ENCODE measurements at regions not wholly inside any gene's neighbourhood (a gene's known extent, or its start where the extent isn't known, plus 50 kb on each side); places are given as distances from the start of the nearest gene placed in this dataset.

DNA sequence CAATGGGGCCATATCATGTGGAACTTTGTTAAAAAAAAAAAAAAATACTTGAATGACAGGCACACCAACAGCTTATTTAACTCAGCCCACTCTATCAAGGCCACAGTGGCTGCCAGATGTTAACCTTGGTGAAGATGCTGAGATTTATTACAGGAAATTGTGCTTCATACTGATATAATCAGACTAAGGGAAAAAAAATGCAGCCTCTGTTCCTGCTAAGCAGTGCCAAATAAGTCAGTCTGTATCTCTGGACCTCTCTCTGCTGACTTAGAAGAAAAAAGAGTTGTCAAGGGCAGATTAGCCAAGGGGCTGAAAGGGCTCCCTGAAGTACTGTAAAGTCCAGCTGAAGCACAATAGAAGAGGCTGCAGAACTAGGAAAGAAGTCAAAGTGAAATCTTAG, 677.7 kb upstream of the HTR2C start:
- in situ Hi-C loops (cut with MboI), result no loop called here
- ATAC-seq (no peak), FAIRE-seq (no peak), DNase-seq (ENCODE audit: extremely low read depth in 1 of 4, low spot score in 3 of 4) (no peak)
- ChIA-PET CTCF (ENCODE audit: low intra/inter-chr PET ratio) (no interaction called here), POLR2A (no interaction called here)
- Histone ChIP-seq H3K79me2 (ENCODE audit: control insufficient read depth, insufficient read depth, low read length) (no peaks in the 10 kb centered on the region), H3K4me1 (replicated peaks in 1 of 2; ENCODE audit: control insufficient read depth in 2 of 2, insufficient read depth in 2 of 2, low read length in 2 of 2) (no peaks in the 10 kb centered on the region), H3K4me2 (ENCODE audit: insufficient read depth, low read length) (no peak overlapping the region), H3K9ac (ENCODE audit: insufficient read depth in 1 of 2, low read depth in 2 of 2, low read length in 2 of 2) (no peak overlapping the region), H2AFZ (ENCODE audit: low read depth, low read length) (no peak overlapping the region), H3K9me3 (replicated peaks; ENCODE audit: control insufficient read depth, insufficient read depth, low read depth, low read length) (no peaks in the 10 kb centered on the region), H3K4me3 (no peak overlapping the region), H3K27me3 (ENCODE audit: control insufficient read depth in 2 of 2, insufficient read depth in 2 of 2, low read length in 2 of 2) (no peaks in the 10 kb centered on the region), H3K36me3 (ENCODE audit: control insufficient read depth, insufficient read depth, low read length) (no peaks in the 10 kb centered on the region), H3K9me1 (ENCODE audit: control insufficient read depth, insufficient read depth, low read length) (no peaks in the 10 kb centered on the region), H4K20me1 (replicated peaks; ENCODE audit: control insufficient read depth, insufficient read depth, low read length) (no peaks in the 10 kb centered on the region), H3K27ac (ENCODE audit: extremely low read depth, low read depth, low read length) (no peak overlapping the region)
- intact Hi-C loops (cut with micrococcal nuclease), result no loop called here
- no TSS peak for BruUV-seq (replicated peaks)
- TF ChIP-seq TAF9B (IDR thresholded peaks at IDR 0.05; ENCODE audit: partially characterized antibody) (no peak), BCL6 (CRISPR knock-in tag; IDR thresholded peaks at IDR 0.05) (no peak), PCBP1 (IDR thresholded peaks at IDR 0.05; ENCODE audit: low read depth, low read length, poor library complexity, severe bottlenecking) (no peak), RNF2 (IDR thresholded peaks at IDR 0.05) (no peak), TBL1XR1 (IDR thresholded peaks at IDR 0.05; ENCODE audit: low read length in 2 of 2) (no peak), CTBP1 (IDR thresholded peaks at IDR 0.05; ENCODE audit: borderline replicate concordance) (no peak), NUFIP1 (IDR thresholded peaks at IDR 0.05; ENCODE audit: partially characterized antibody) (no peak), TCF3 (CRISPR knock-in tag; IDR thresholded peaks at IDR 0.05) (no peak)

DNA sequence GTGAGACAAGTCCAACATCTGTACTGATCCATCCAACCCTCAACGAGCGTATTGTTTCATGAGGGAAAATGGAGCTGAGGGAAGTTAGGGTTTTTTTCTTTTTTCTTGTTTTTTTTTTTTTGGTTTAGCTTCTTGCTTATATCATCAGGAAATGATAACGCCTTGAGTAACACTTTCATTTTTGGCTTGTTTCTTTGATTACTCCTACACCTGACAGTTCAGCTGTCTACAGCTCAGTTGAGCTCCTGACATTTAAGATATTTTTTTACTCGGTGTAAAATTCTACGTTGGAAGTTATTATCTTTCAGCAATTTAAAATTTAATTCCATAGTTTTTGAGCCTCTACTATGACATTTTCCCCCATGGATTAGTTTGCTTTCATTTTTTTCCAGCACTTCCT, 691.0 kb upstream of the HTR2C start:
- no peak for FAIRE-seq
- TF ChIP-seq, protein P1, sequence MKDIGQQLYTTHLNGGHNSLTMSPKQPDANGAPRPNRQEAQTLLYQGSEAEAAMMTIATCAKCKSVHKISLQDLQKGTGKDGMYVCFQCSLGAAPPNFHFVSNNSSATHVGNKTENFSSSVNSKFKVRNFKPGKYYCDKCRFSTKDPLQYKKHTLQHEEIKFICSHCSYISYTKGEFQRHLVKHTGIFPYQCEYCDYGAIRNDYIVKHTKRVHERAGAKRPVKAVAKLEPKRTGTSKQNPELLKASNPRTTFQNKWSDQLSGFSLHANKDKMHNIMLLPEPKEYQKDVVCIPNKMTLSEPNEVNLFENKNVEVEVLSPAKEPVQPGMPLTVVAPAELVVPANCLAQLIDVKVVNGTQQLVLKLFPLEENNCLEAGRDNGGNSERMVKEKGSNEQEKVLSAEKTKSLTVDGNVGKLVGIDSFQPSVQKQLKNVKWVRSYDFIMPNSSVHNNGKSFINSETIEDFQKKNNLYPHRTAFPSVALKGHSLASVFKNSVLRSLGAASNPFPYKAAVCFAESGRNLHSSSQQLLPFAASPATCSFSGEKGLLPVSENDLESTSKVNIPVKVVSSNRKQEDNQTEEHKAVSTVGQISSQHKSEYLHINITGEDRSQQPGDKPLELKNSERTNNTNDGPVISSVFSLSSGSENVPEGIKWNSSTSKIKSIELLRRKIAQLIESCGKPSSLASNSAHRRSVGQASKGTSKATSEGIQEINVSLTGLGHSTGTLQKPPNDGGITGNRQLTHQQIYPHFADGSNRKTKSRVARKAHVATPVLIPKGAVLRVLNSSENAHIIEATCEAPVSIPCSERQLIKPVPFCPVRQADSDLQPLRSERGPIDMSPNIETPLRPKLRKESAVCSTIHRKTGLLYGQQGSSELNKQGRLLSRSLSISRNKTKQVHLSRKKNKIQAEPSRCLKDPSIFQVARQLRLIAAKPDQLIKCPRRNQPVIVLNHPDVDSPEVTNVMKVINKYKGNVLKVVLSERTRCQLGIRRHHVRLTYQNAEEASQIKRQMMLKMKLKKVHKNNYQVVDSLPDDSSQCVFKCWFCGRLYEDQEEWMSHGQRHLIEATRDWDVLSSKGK (CRISPR knock-in tag; IDR thresholded peaks at IDR 0.05), result no peak
- TF ChIP-seq HDAC6 (IDR thresholded peaks at IDR 0.05; ENCODE audit: low read depth, low read length), result no peak
- TF ChIP-seq, protein P2, sequence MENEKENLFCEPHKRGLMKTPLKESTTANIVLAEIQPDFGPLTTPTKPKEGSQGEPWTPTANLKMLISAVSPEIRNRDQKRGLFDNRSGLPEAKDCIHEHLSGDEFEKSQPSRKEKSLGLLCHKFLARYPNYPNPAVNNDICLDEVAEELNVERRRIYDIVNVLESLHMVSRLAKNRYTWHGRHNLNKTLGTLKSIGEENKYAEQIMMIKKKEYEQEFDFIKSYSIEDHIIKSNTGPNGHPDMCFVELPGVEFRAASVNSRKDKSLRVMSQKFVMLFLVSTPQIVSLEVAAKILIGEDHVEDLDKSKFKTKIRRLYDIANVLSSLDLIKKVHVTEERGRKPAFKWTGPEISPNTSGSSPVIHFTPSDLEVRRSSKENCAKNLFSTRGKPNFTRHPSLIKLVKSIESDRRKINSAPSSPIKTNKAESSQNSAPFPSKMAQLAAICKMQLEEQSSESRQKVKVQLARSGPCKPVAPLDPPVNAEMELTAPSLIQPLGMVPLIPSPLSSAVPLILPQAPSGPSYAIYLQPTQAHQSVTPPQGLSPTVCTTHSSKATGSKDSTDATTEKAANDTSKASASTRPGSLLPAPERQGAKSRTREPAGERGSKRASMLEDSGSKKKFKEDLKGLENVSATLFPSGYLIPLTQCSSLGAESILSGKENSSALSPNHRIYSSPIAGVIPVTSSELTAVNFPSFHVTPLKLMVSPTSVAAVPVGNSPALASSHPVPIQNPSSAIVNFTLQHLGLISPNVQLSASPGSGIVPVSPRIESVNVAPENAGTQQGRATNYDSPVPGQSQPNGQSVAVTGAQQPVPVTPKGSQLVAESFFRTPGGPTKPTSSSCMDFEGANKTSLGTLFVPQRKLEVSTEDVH (IDR thresholded peaks at IDR 0.05; ENCODE audit: low read depth, partially characterized antibody), result no peak
- no peak for TF ChIP-seq ZNF232 (CRISPR knock-in tag; IDR thresholded peaks at IDR 0.05)

More for the DNA sequence above, 691.0 kb upstream of the HTR2C start:
- Histone ChIP-seq H2AFZ (ENCODE audit: low read depth, low read length) (no peak overlapping the region), H3K9me1 (ENCODE audit: control insufficient read depth, insufficient read depth, low read length) (no peaks in the 10 kb centered on the region), H3K79me2 (ENCODE audit: control insufficient read depth, insufficient read depth, low read length) (no peaks in the 10 kb centered on the region), H3K4me2 (ENCODE audit: insufficient read depth, low read length) (no peak overlapping the region), H3K36me3 (ENCODE audit: control insufficient read depth, insufficient read depth, low read length) (no peaks in the 10 kb centered on the region), H3K9me3 (replicated peaks; ENCODE audit: control insufficient read depth, insufficient read depth, low read depth, low read length) (no peaks in the 10 kb centered on the region), H3K9ac (ENCODE audit: insufficient read depth in 1 of 2, low read depth in 2 of 2, low read length in 2 of 2) (no peak overlapping the region), H3K4me1 (replicated peaks in 1 of 2; ENCODE audit: control insufficient read depth in 2 of 2, insufficient read depth in 2 of 2, low read length in 2 of 2) (no peaks in the 10 kb centered on the region), H3K4me3 (no peak overlapping the region), H3K27me3 (ENCODE audit: control insufficient read depth in 2 of 2, insufficient read depth in 2 of 2, low read length in 2 of 2) (no peaks in the 10 kb centered on the region), H3K27ac (ENCODE audit: extremely low read depth, low read depth, low read length) (no peak overlapping the region), H4K20me1 (replicated peaks; ENCODE audit: control insufficient read depth, insufficient read depth, low read length) (no peaks in the 10 kb centered on the region)
- no TSS peak for BruUV-seq (replicated peaks)
- ChIA-PET POLR2A (no interaction called here), CTCF (ENCODE audit: low intra/inter-chr PET ratio) (no interaction called here)
- in situ Hi-C loops (cut with MboI) (no loop called here), intact Hi-C loops (cut with micrococcal nuclease) (no loop called here)
- 11% methylated on average over 5 of the region's 5 CpGs for WGBS (ENCODE audit: insufficient coverage, low coverage, missing lambda C conversion rate)
- DNase-seq (ENCODE audit: extremely low read depth in 1 of 4, low spot score in 3 of 4), result no peak
- ATAC-seq, result no peak

All from K562 (cell line).